B cell (primary cell): ENCODE measurements at regions not wholly inside any gene's neighbourhood (a gene's known extent, or its start where the extent isn't known, plus 50 kb on each side); places are given as distances from the start of the nearest gene placed in this dataset.

Experiments
- CTCF ChIP-seq: fragments of 200-600 bp; IDR thresholded peaks from one replicate; pipeline ENCODE4 v1.8.0; 2022; ENCODE audit warnings: antibody characterized with exemption, mild to moderate bottlenecking
- EZH2 ChIP-seq: IDR thresholded peaks from 2 replicates; pipeline ENCODE4 v1.6.1; 2012; ENCODE audit warnings: borderline replicate concordance, low read depth, mild to moderate bottlenecking, moderate library complexity, low read length; ENCODE audit not compliant: insufficient read depth, poor library complexity, severe bottlenecking

GRCh38 chr6:170153436-170154319, 137.2 kb downstream of the DLL1 start:
- no peak for TF ChIP-seq CTCF
- no peak for TF ChIP-seq EZH2
